ENCODE measurements at regions not wholly inside any gene's neighbourhood (a gene's known extent, or its start where the extent isn't known, plus 50 kb on each side); places are given as distances from the start of the nearest gene placed in this dataset.

GRCh38 chr1:232239998-232240397, 389.9 kb downstream of the SIPA1L2 start:
- TF ChIP-seq CTCF (conservative IDR thresholded peaks at IDR 0.05; ENCODE audit: low read depth, low read length) (no peak), EZH2 (IDR thresholded peaks at IDR 0.05; ENCODE audit: borderline replicate concordance, low read depth, low read length, poor library complexity, severe bottlenecking) (no peak)
